ENCODE measurements at regions not wholly inside any gene's neighbourhood (a gene's known extent, or its start where the extent isn't known, plus 50 kb on each side); places are given as distances from the start of the nearest gene placed in this dataset.

DNA sequence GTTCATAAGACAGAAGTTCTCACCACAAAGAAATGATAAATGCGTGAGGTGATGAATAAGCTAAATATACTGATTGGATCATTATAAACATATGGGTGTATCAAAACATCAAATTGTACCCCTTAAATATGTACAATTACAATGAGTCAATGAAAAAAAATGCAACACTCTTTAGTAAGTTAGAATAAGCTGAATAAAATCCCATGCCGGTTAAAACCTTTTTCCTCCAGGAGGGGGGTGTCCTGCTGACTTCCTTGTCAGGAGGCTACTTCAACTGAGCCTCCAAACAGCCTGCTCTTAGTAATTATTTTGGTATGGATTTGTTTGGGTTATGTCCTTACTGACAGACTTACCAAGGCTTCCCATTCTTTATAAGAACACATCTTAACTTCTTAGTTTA, 649.1 kb downstream of the INHBA start:
- TF ChIP-seq GATA2 (IDR thresholded peaks at IDR 0.05; ENCODE audit: low read depth, low read length) (no peak), GATA3 (IDR thresholded peaks at IDR 0.05; ENCODE audit: low read depth, low read length) (no peak)

DNA sequence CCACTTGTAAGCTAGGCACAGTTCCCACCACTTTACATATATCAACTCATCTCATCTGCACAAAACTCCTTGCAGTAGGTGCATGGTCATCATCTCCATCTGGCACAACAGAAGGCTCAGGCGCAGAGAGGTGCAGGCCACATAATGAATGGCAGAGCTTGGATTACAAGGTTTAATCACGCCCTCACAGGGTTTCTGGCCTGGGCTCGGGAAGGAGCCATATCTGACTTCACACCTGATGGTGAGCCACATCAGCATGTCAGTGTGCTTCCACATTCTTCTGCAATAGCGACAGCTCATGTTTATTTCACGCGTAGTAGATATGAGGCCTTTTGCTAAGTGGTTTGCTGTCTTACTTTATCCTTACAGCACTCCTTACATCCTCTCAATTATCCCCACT, 650.2 kb downstream of the INHBA start:
- TF ChIP-seq GATA3 (IDR thresholded peaks at IDR 0.05; ENCODE audit: low read depth, low read length) (no peak), GATA2 (IDR thresholded peaks at IDR 0.05; ENCODE audit: low read depth, low read length) (no peak)

DNA sequence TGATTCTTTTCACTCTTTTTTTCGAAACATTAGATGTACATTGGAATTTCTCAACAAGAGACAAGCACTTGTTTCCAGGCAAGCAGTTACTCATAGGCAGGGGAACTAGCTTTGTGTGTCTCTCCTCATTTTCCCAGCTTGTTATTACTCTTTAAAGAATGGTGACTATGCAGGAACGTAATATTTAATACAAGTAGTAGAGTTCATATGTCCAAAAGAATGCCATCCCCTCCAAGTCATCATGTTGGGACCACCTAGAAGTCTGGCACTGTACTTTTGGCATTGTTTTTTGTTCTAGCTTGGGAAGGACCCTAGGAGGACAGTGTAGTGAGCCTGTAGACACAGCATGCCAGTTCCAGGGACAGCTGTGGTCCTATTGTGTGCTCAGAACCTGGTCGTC, 650.7 kb downstream of the INHBA start:
- TF ChIP-seq GATA3 (IDR thresholded peaks at IDR 0.05; ENCODE audit: low read depth, low read length) (no peak), GATA2 (IDR thresholded peaks at IDR 0.05; ENCODE audit: low read depth, low read length) (no peak)

DNA sequence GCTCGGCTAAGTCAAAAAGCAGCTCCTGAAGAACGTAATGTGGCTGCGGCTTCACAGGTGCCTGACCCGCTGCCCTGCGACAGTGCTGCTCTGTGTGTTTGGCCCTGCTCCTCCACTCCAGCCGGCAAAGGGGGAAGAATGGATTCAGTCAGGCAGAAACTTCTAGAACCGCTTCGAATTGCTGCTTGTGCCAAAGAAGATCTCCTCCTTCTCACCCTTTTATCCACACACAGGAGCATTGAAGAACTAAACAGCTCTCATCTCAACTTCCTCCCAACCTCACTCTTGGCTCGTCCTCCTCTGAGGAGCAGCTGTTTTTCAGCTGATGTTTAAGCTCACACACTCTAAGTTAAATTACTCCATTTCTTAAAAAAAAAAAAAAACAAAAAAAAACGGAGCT, 651.4 kb downstream of the INHBA start:
- no peak for TF ChIP-seq GATA2 (IDR thresholded peaks at IDR 0.05; ENCODE audit: low read depth, low read length)
- no peak for TF ChIP-seq GATA3 (IDR thresholded peaks at IDR 0.05; ENCODE audit: low read depth, low read length)

DNA sequence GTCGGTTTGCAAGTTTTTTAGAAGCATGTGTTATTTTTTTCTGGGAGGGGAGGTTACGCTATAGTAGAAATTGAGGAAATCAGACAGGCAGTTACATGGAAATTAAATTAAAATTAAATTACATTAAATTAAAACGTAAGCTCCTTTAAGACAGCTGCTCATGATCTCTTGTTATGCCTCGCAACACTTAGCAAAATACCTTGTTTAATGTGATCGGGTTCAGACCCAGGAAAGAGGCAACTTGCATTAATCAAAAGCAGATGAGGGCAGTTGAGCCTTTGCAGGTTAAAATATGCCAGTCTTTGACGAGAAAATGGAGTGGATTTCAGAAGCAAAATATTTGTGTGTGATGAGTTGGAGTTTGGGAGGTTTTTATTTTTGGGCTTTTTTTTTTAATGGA, 651.8 kb downstream of the INHBA start:
- TF ChIP-seq GATA3 (IDR thresholded peaks at IDR 0.05; ENCODE audit: low read depth, low read length) (no peak), GATA2 (IDR thresholded peaks at IDR 0.05; ENCODE audit: low read depth, low read length) (no peak)

DNA sequence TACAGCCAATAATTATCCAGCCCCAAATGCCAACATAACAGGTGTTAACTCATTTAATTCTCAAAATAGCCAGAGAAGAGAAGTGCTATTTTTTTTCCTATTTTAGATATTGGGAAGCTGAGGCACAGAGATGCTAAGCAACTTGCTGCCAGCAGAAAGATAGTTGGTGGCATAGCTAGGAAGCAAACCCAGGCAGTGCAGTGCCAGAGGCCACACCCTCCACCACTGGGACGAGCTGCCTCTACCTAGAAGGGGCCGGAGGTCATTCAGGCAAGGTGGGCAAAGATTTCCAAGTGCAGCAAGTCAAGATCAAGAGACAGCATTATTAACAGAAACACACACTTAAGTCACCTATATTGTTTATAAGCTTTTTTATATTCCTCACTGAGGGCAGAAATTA, 654.1 kb downstream of the INHBA start:
- no peak for TF ChIP-seq GATA3 (IDR thresholded peaks at IDR 0.05; ENCODE audit: low read depth, low read length)
- no peak for TF ChIP-seq GATA2 (IDR thresholded peaks at IDR 0.05; ENCODE audit: low read depth, low read length)

DNA sequence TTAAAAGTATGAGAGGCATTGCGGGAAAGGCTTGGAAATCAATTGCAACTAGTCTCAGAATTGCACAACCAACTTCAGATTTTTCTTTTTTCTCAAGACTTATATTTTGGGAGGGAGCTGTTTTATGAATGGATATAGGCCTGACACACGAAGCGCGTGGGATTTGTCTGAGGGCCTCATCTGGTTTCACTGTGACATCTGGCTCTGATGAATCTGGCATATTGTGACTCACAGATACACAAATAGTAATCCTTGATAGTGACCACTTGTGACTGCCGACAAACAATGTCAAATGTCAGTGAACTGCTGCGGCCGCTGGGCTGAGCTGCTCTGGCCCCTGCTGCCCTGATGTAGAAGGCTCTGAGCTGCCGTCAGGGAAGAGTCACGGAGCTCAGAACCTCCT, 655.1 kb downstream of the INHBA start:
- TF ChIP-seq GATA2 (IDR thresholded peaks at IDR 0.05; ENCODE audit: low read depth, low read length) (no peak), GATA3 (IDR thresholded peaks at IDR 0.05; ENCODE audit: low read depth, low read length) (no peak)

DNA sequence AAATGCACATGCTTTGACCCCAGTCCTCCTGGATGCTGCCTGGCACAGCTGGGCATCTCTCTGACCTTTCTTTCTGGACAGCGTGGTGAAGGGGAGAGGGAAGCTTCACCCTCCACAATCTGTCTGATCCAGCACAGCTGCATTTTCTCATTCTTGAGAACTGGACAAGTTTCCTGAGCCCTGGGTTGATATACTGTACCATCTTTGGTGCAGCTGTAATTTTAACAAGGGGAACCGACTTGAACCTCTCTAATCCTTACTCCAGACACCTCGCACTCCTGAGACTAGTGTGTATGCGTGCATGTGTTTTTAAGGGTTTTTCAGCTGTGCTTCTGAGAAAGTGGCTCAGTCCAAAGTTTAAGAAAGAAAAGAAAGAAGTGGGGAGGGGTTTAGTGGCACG, 655.7 kb downstream of the INHBA start:
- TF ChIP-seq GATA3 (IDR thresholded peaks at IDR 0.05; ENCODE audit: low read depth, low read length) (no peak), GATA2 (IDR thresholded peaks at IDR 0.05; ENCODE audit: low read depth, low read length) (no peak)

DNA sequence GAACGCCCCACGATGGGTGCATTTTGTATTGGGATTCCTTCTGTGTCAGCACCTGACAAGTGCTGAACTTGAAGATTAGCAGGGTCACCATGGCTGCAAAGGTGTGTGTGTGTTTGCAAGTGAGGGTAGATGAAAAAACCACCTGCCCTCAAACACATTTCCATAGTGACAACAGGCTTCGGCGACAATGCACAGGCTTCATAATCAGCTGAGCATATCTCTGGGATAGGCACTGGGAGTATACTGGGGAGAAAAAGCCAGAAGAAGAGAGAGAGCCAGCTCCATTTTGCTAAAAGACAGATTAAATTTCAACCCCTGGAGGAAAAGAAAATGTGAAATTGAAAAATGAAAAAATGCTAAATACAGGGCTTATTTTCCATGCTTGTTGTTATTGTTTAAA, 656.1 kb downstream of the INHBA start:
- TF ChIP-seq GATA2 (IDR thresholded peaks at IDR 0.05; ENCODE audit: low read depth, low read length) (peak; percentile 36; the same call in 1 of the 2 replicates), GATA3 (IDR thresholded peaks at IDR 0.05; ENCODE audit: low read depth, low read length) (no peak)

DNA sequence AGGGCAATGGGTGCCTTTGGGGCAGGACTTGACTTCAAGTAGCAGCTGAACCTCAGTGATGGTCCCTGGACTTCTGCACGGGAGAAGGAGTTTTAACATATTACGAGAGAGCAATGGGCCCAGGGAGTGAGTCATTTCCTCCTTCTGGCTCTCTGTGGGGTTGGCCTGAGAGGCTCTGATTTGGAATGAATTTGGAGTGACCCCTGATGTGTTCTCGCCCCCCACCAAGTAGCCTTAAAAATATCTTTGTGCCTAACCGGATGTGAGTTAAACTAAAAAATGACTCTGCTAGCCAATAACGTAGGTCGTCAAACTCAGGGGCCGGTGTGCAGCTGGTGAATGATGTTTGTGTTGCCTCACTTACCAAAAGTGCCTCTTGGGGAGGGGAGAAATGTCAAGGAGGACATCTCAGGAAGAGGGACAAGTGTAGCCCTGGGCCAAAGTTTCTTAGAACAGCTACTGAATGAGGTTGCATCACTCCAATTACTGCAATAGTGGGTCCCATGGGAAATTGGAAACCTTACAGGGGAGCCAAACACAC, 656.6 kb downstream of the INHBA start:
- TF ChIP-seq GATA3 (IDR thresholded peaks at IDR 0.05; ENCODE audit: low read depth, low read length) = no peak
- TF ChIP-seq GATA2 (IDR thresholded peaks at IDR 0.05; ENCODE audit: low read depth, low read length) = no peak

DNA sequence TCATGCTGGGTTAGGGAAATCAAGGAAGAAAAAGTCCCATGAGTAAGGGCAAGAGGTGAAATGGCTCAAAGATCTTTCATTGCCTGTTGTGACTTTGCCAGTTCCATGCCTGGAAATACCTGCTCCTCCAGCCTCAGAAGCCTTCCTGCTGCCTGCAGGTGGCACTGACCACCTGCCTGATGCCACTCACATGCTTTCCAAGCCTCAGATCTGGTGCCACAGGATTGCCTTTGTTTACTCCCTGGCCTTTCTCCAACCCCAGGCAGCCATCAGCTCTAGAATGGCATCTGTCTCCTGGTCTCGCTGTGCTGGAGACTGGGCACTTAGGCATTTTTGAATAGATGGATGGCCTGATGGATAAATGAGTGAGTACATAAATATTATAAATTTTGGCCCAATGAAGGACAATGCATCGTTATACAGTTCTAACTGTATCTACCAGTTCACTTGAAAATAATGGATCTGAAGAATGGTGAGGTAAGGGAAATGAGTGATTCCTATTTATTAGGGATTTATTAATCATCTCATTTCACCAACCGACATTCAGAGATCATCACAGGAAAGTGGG, 657.2 kb downstream of the INHBA start:
- no peak for TF ChIP-seq GATA2 (IDR thresholded peaks at IDR 0.05; ENCODE audit: low read depth, low read length)
- no peak for TF ChIP-seq GATA3 (IDR thresholded peaks at IDR 0.05; ENCODE audit: low read depth, low read length)

DNA sequence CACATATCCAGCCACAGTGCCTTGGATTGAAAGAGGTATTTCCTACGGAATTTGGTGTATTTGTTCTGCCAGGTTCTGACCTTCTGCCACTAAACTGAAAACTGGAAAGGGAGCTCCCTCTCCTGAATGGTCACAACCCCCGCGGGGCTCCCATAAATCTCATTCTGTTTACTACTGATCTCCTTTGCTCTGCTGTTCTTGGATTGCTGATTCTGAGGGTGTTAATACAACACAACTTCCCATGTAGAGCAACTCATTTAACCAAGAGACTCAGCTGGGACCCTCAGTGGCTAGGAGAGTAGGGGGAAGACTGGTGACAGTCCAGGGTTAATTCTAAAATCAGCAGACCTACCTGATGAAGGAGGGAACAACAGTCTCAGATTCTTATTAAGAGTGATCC, 662.9 kb downstream of the INHBA start:
- TF ChIP-seq GATA2 (IDR thresholded peaks at IDR 0.05; ENCODE audit: low read depth, low read length) = no peak

DNA sequence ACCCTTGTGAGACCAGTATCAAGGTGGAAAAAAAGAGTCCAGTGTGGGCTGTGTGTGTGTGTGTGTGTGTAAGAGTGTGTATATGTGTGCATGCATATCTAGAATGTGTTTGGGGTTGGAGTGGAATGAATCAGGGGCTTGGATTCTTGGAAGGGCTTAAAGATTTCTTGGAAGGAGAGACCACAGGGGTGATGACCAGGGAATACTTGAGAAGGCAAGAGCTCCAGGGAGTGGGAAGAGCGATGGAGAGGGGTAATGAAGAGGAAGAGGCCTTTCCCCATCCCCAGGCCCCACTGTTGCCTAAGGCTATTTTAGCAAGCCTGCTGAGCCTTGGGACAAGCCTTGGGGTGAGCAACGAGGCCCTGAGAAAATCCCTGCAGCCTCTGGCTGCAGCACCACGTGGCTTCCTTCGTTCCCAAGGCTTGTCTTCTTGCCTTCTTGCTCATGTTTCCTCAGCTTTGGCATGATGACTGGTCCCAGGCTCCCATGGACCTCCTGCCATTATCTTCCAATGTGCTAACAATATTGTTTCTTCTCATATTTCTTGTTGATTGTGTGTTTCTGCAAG, 663.4 kb downstream of the INHBA start:
- TF ChIP-seq GATA3 (IDR thresholded peaks at IDR 0.05; ENCODE audit: low read depth, low read length) (no peak), GATA2 (IDR thresholded peaks at IDR 0.05; ENCODE audit: low read depth, low read length) (no peak)

DNA sequence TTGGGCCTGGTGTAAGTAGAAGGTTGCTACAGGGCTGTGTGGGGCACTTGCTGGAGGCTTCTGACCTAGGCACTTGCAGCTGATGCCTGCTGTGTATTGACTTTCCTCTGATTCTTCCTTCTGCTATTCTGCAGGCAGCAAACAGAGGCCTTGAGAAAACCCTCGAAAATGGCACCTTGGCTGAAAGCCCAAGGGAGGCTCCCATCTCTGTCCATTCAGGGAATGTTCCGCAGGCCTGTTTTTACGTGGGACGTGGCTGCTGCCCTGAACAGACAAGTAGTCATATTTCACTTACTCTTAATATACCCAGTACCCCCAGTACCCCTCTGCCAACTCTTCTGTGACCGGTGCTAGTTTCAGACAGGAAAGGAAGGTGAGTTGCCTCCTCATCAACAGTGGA, 664.7 kb downstream of the INHBA start:
- TF ChIP-seq GATA2 (IDR thresholded peaks at IDR 0.05; ENCODE audit: low read depth, low read length) (no peak), GATA3 (IDR thresholded peaks at IDR 0.05; ENCODE audit: low read depth, low read length) (no peak)

DNA sequence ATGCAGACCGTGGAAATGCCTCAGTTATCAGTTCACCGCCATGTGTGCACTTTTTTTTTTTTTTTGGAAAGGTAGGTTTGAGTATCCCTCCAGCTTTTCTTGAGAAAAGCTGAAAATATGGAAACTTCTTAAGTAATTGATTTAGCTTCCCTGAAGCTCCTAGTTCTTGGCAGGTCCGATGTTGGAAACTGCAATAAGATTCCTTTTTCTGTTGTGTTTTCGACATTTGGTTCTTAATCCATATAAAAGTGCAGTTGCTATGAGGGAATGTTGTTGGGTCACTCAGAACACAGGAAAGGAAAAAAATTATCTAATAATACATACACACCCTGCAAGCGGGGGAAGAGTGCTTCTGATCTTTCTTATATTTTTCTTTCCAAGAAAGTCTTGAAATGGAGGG, 665.2 kb downstream of the INHBA start:
- TF ChIP-seq GATA3 (IDR thresholded peaks at IDR 0.05; ENCODE audit: low read depth, low read length) (no peak), GATA2 (IDR thresholded peaks at IDR 0.05; ENCODE audit: low read depth, low read length) (no peak)

DNA sequence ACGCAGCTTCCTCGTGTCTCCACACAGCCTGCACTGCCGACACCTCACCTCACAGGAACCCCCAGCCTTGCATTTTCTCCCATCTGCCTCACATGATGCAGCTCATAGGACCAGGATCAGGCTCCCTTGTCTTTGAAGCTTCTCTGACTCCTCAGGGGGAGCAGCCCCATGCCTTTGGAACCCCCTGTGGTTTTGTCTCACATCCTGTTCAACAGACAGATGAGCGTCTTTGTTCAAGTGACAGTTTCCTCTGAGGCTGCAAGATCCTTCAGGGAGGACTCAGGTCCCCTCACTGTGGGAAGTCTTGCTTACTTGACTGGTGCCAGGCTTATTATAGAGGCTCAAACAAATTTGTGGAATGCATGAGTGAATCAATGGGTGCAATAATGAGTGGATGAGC, 667.1 kb downstream of the INHBA start:
- no peak for TF ChIP-seq GATA2 (IDR thresholded peaks at IDR 0.05; ENCODE audit: low read depth, low read length)
- no peak for TF ChIP-seq GATA3 (IDR thresholded peaks at IDR 0.05; ENCODE audit: low read depth, low read length)
